Transverse colon (tissue), 4 donors: ENCODE measurements at regions not wholly inside any gene's neighbourhood (a gene's known extent, or its start where the extent isn't known, plus 50 kb on each side); places are given as distances from the start of the nearest gene placed in this dataset.

Experiments used
- DNase-seq: peaks from one replicate; pipeline ENCODE4 v3.0.0-alpha.2; 2019
- H3K27ac ChIP-seq, 4 donors: fragments of 200-600 bp; sonication (generic); 2 replicates each; pipeline ENCODE4 v1.5.1; 2016 to 2018; ENCODE audit warnings: inconsistent platforms in 4 of 4
- H3K27me3 ChIP-seq: fragments of 200-600 bp; sonication (generic); 2 replicates; pipeline ENCODE4 v1.5.1; 2017; ENCODE audit warnings: inconsistent platforms
- H3K36me3 ChIP-seq, 4 donors: fragments of 200-600 bp; sonication (generic); 2 replicates each; pipeline ENCODE4 v1.5.1; 2017 to 2019; ENCODE audit warnings: inconsistent platforms in 4 of 4
- H3K4me1 ChIP-seq, 4 donors: fragments of 200-600 bp; sonication (generic); 2 replicates each; pipeline ENCODE4 v1.5.1; 2017 to 2020; ENCODE audit warnings: inconsistent platforms in 4 of 4
- H3K4me3 ChIP-seq, 4 donors: fragments of 200-600 bp; sonication (generic); 1 replicate in 1 of 4; 2 replicates in 3 of 4; pipeline versions ENCODE4 v1.5.1 to v1.6.1; 2017 to 2019; ENCODE audit warnings: inconsistent platforms in 4 of 4
- H3K9me3 ChIP-seq, 2 donors: fragments of 200-600 bp; sonication (generic); 2 replicates each; pipeline ENCODE4 v1.5.1; 2017 to 2019; ENCODE audit warnings: inconsistent platforms in 2 of 2
- EP300 ChIP-seq: sonication (generic); formaldehyde crosslinking; IDR thresholded peaks from one replicate; pipeline ENCODE4 v1.6.1; 2017; ENCODE audit warnings: antibody characterized with exemption, low read depth
- POLR2A ChIP-seq: fragments of 450-650 bp; IDR thresholded peaks from one replicate; pipeline ENCODE4 v1.6.1; 2016; ENCODE audit warnings: antibody characterized with exemption, mild to moderate bottlenecking, moderate library complexity
- POLR2AphosphoS5 ChIP-seq, 3 donors: sonication (generic); formaldehyde crosslinking; IDR thresholded peaks; one replicate each; pipeline ENCODE4 v1.6.1; 2016; ENCODE audit warnings: antibody characterized with exemption in 3 of 3
- WGBS, 2 donors: methylation state at CpG; one replicate each; pipeline ENCODE4 v1.1.5; 2018; ENCODE audit warnings: low coverage in 1 of 2; 5-methylcytosine and 5-hydroxymethylcytosine counted together
- in situ Hi-C, 4 donors: fragments of 200-750 bp; cut with MboI; loops; one replicate each; pipeline versions ENCODE4 v1.15.0 to v1.15.1; 2017; ENCODE audit warnings: low sequenced_read_pairs in 3 of 4, low pct_ligation_motif_present in 1 of 4, low pct_unique_long_range_greater_than_20kb in 1 of 4
- intact Hi-C: fragments of 100-400 bp; cut with DNase I; formaldehyde crosslinking; loops from one replicate; pipeline ENCODE4 v1.15.1; 2023; ENCODE audit warnings: low total_unique reads
- TF ChIP-seq, protein P1 (sequence below), 5 experiments: fragments of 200-600 bp in 3 of 5; fragments of 450-650 bp in 2 of 5; sonication (generic) in 3 of 5; IDR thresholded peaks; 1 replicate in 2 of 5; 2 replicates in 3 of 5; pipeline ENCODE4 v1.5.1; 2016 to 2017; ENCODE audit warnings: antibody characterized with exemption in 5 of 5, inconsistent platforms in 3 of 5, mild to moderate bottlenecking in 2 of 5, moderate library complexity in 1 of 5

GRCh38 chr11:129593098-129593497, 217.4 kb downstream of the BARX2 start:
- no peaks in the 10 kb centered on the region for H3K36me3 ChIP-seq
- 64 to 78% methylated on average over 1 to 2 of the region's 2 CpGs for WGBS, 2 donors
- no peaks in the 10 kb centered on the region for H3K4me1 ChIP-seq
- H3K9me3 ChIP-seq, result no peaks in the 10 kb centered on the region
- no peak overlapping the region for H3K4me3 ChIP-seq
- in situ Hi-C loops (no loop called here), intact Hi-C loops (no loop called here)
- H3K27me3 ChIP-seq, result no peaks in the 10 kb centered on the region
- TF ChIP-seq, protein P1, sequence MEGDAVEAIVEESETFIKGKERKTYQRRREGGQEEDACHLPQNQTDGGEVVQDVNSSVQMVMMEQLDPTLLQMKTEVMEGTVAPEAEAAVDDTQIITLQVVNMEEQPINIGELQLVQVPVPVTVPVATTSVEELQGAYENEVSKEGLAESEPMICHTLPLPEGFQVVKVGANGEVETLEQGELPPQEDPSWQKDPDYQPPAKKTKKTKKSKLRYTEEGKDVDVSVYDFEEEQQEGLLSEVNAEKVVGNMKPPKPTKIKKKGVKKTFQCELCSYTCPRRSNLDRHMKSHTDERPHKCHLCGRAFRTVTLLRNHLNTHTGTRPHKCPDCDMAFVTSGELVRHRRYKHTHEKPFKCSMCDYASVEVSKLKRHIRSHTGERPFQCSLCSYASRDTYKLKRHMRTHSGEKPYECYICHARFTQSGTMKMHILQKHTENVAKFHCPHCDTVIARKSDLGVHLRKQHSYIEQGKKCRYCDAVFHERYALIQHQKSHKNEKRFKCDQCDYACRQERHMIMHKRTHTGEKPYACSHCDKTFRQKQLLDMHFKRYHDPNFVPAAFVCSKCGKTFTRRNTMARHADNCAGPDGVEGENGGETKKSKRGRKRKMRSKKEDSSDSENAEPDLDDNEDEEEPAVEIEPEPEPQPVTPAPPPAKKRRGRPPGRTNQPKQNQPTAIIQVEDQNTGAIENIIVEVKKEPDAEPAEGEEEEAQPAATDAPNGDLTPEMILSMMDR (IDR thresholded peaks at IDR 0.05), result no peak
- TF ChIP-seq EP300 (no peak), POLR2A (no peak), POLR2AphosphoS5 (IDR thresholded peaks at IDR 0.05) (no peak)
- H3K27ac ChIP-seq, result no peak overlapping the region
- DNase-seq, result no peak

- H3K27me3 ChIP-seq, result no peaks in the 10 kb centered on the region
- TF ChIP-seq, protein P1 (IDR thresholded peaks at IDR 0.05), result no peak
- no peak for TF ChIP-seq POLR2A
- no peak for TF ChIP-seq POLR2AphosphoS5 (IDR thresholded peaks at IDR 0.05)
- TF ChIP-seq EP300, result no peak
- no peak overlapping the region for H3K27ac ChIP-seq
- H3K4me1 ChIP-seq, result no peaks in the 10 kb centered on the region
- H3K36me3 ChIP-seq, result no peaks in the 10 kb centered on the region
- no peak for DNase-seq
- no peak overlapping the region for H3K4me3 ChIP-seq
- no peaks in the 10 kb centered on the region for H3K9me3 ChIP-seq
- WGBS, 2 donors, result 33 to 70% methylated on average over 1 to 9 of the region's 9 CpGs
- in situ Hi-C loops, result no loop called here
- intact Hi-C loops, result no loop called here
Measured at GRCh38 chr11:129595038-129595962, 219.7 kb downstream of the BARX2 start.

DNA sequence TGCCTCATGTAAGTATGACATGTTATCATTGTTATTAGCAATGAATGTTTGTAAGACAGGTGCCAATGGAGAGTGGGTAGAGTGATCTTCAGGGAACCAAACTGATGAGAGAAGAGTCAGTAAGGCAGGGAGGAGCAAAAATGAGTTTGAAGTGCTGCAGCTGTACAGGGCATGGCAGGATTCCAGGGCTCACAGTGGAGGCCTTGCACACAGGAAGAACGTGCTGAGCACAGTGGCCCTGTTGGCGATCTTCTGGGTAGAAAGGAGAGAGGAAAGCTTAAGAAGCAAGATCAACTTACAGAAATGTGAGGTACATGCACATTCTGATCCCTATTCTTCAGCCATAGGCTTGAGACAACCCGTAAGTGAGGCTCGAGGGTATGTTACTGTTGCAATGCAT, 219.3 kb upstream of the TMEM45B start:
- Histone ChIP-seq H3K9me3 (no peaks in the 10 kb centered on the region), H3K4me1 (no peaks in the 10 kb centered on the region), H3K27ac (no peak overlapping the region), H3K4me3 (no peak overlapping the region), H3K27me3 (no peaks in the 10 kb centered on the region), H3K36me3 (no peaks in the 10 kb centered on the region)
- intact Hi-C loops (no loop called here), in situ Hi-C loops (no loop called here)
- WGBS, 2 donors, result 81 to 83% methylated on average over 2 to 4 of the region's 4 CpGs
- TF ChIP-seq, protein P1 (IDR thresholded peaks at IDR 0.05), result no peak
- TF ChIP-seq POLR2A (no peak), POLR2AphosphoS5 (IDR thresholded peaks at IDR 0.05) (no peak), EP300 (no peak)
- DNase-seq, result no peak

DNA sequence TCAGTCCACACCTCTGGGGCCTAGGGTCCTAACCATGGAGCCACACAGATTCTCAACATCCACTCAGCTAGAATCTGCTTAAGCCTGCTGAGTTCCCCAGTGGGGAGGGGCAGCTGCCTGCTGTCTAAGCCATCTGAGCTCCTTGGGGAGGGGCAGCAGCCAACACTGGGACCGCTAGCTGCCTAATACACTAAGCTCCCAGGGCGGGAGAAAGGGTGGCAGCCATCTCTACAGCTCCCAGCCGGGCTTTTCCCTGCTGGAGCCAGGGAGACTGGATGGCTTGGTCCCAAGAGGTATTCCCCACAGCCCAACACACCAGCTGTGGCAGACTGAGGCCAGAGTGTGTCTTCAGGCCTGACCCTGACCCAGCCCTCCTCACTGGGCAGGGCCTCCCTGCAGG, 217.3 kb upstream of the TMEM45B start:
- WGBS, 2 donors, result 70% methylated on average over 3 of the region's 3 CpGs; no CpG with 5 or more reads in 1 of the 2 donors
- H3K27ac ChIP-seq, result no peak overlapping the region
- no peak for DNase-seq
- H3K4me1 ChIP-seq, result no peaks in the 10 kb centered on the region
- intact Hi-C loops, result no loop called here
- H3K9me3 ChIP-seq, result no peaks in the 10 kb centered on the region
- in situ Hi-C loops, result no loop called here
- H3K36me3 ChIP-seq, result no peaks in the 10 kb centered on the region
- no peak for TF ChIP-seq EP300
- TF ChIP-seq, protein P1 (IDR thresholded peaks at IDR 0.05), result no peak
- TF ChIP-seq POLR2A, result no peak
- TF ChIP-seq POLR2AphosphoS5 (IDR thresholded peaks at IDR 0.05), result no peak
- H3K4me3 ChIP-seq, result no peak overlapping the region
- no peaks in the 10 kb centered on the region for H3K27me3 ChIP-seq
